PFSK-1 (cell line): ENCODE measurements at regions not wholly inside any gene's neighbourhood (a gene's known extent, or its start where the extent isn't known, plus 50 kb on each side); places are given as distances from the start of the nearest gene placed in this dataset.

Source experiments
- FOXP2 ChIP-seq: optimal IDR thresholded peaks from 2 replicates; pipeline ENCODE3; 2011; ENCODE audit warnings: borderline replicate concordance, control low read depth, inconsistent platforms; ENCODE audit not compliant: insufficient read depth; ENCODE audit errors: extremely low read length, extremely low read depth
- POLR2AphosphoS5 ChIP-seq: IDR thresholded peaks from 2 replicates; pipeline ENCODE4 v1.6.1; 2012; ENCODE audit warnings: low read depth, mild to moderate bottlenecking, control low read depth, low read length, moderate library complexity
- REST ChIP-seq, 2 experiments: IDR thresholded peaks; 2 replicates each; pipeline versions ENCODE4 v1.6.1 to v1.8.0; 2011 to 2012; ENCODE audit warnings: low read depth in 2 of 2, low read length in 2 of 2, control low read depth in 1 of 2, inconsistent platforms in 1 of 2, mild to moderate bottlenecking in 1 of 2, moderate library complexity in 1 of 2; ENCODE audit not compliant: insufficient read depth in 1 of 2
- SIN3A ChIP-seq: IDR thresholded peaks from 2 replicates; pipeline ENCODE4 v1.6.1; 2012; ENCODE audit warnings: mild to moderate bottlenecking, low read length, moderate library complexity, borderline replicate concordance; ENCODE audit not compliant: insufficient read depth
- TAF1 ChIP-seq: IDR thresholded peaks from 2 replicates; pipeline ENCODE4 v1.6.1; 2012; ENCODE audit warnings: low read length, control low read depth, borderline replicate concordance; ENCODE audit not compliant: insufficient read depth

- TF ChIP-seq FOXP2: no peak
- TF ChIP-seq SIN3A: no peak
- TF ChIP-seq POLR2AphosphoS5: no peak
- no peak for TF ChIP-seq TAF1
Observed at GRCh38 chrX:150182161-150182560, 181.0 kb upstream of the MAMLD1 start.

- TF ChIP-seq FOXP2 (no peak), TAF1 (no peak), POLR2AphosphoS5 (no peak), SIN3A (no peak), REST (IDR thresholded peaks at IDR 0.05; ENCODE audit: insufficient read depth in 1 of 2, low read depth in 2 of 2, low read length in 2 of 2) (no peak)
Observed at GRCh38 chrX:150184491-150184890, 178.6 kb upstream of the MAMLD1 start.

- TF ChIP-seq SIN3A (no peak), FOXP2 (no peak), POLR2AphosphoS5 (no peak), REST (IDR thresholded peaks at IDR 0.05; ENCODE audit: insufficient read depth in 1 of 2, low read depth in 2 of 2, low read length in 2 of 2) (no peak), TAF1 (no peak)
Observed at GRCh38 chrX:150185766-150186165, 177.4 kb upstream of the MAMLD1 start.

GRCh38 chrX:150192816-150193215, 170.3 kb upstream of the MAMLD1 start:
- TF ChIP-seq TAF1 (no peak), REST (IDR thresholded peaks at IDR 0.05; ENCODE audit: insufficient read depth in 1 of 2, low read depth in 2 of 2, low read length in 2 of 2) (no peak), POLR2AphosphoS5 (no peak), FOXP2 (no peak), SIN3A (no peak)

GRCh38 chrX:150196285-150196684, 166.8 kb upstream of the MAMLD1 start:
- TF ChIP-seq POLR2AphosphoS5 (no peak), REST (IDR thresholded peaks at IDR 0.05; ENCODE audit: insufficient read depth in 1 of 2, low read depth in 2 of 2, low read length in 2 of 2) (no peak), SIN3A (no peak), TAF1 (no peak), FOXP2 (no peak)
